SK-N-SH (cell line): ENCODE measurements at regions not wholly inside any gene's neighbourhood (a gene's known extent, or its start where the extent isn't known, plus 50 kb on each side); places are given as distances from the start of the nearest gene placed in this dataset.

ENCODE experiments used
- CTCF ChIA-PET: fragments of 300-600, 350-600 bp; formaldehyde crosslinking; extraction: SDS; loops from one replicate; lab custom pipeline; 2021; lab: Yijun Ruan, JAX
- POLR2A ChIA-PET: fragments of 350-600 bp; sonication (Branson Sonifier 250); formaldehyde crosslinking; extraction: SDS; loops from one replicate; lab custom pipeline; 2020; ENCODE audit warnings: antibody characterized with exemption, inconsistent platforms; lab: Yijun Ruan, JAX
- DNase-seq: peaks from one replicate; pipeline ENCODE4 v3.0.0; 2012
- H2AFZ ChIP-seq: fragments of 200-600 bp; sonication (generic); 2 replicates; pipeline ENCODE4 v1.8.1; 2016; ENCODE audit warnings: antibody characterized with exemption, mild to moderate bottlenecking, low read depth
- H3F3A ChIP-seq: fragments of 200-600 bp; sonication (generic); replicated peaks from 2 replicates; pipeline ENCODE3; 2016; ENCODE audit warnings: antibody characterized with exemption, mild to moderate bottlenecking; ENCODE audit not compliant: insufficient read depth
- H3K27ac ChIP-seq, 2 experiments: fragments of 200-500 bp in 1 of 2; fragments of 200-600 bp in 1 of 2; sonication (Bioruptor generic) in 1 of 2; sonication (generic), shearing (Covaris generic) in 1 of 2; 2 replicates each; pipeline versions ENCODE4 v1.5.1 to v1.6.1; 2014 to 2016; ENCODE audit warnings: low read depth in 2 of 2, inconsistent platforms in 1 of 2, low read length in 1 of 2, mild to moderate bottlenecking in 1 of 2, mixed read lengths in 1 of 2
- H3K27me3 ChIP-seq: fragments of 200-600 bp; sonication (generic), shearing (Covaris generic); 2 replicates; pipeline ENCODE4 v1.6.1; 2016; ENCODE audit warnings: mixed run types; ENCODE audit not compliant: insufficient read depth
- H3K36me3 ChIP-seq, 2 experiments: fragments of 200-500 bp in 1 of 2; fragments of 200-600 bp in 1 of 2; sonication (Bioruptor generic) in 1 of 2; sonication (generic) in 1 of 2; replicated peaks in 1 of 2; 2 replicates each; pipeline versions ENCODE3 to v1.5.1; 2014 to 2016; ENCODE audit warnings: low read length in 1 of 2, mild to moderate bottlenecking in 1 of 2; ENCODE audit not compliant: insufficient read depth in 2 of 2, control insufficient read depth in 1 of 2
- H3K4me1 ChIP-seq, 2 experiments: fragments of 200-500 bp in 1 of 2; fragments of 200-600 bp in 1 of 2; sonication (Bioruptor generic) in 1 of 2; sonication (generic), shearing (Covaris generic) in 1 of 2; 2 replicates each; pipeline versions ENCODE4 v1.5.1 to v1.6.1; 2014 to 2016; ENCODE audit warnings: low read depth in 1 of 2, low read length in 1 of 2, mixed run types in 1 of 2; ENCODE audit not compliant: insufficient read depth in 2 of 2, control insufficient read depth in 1 of 2
- H3K4me2 ChIP-seq: fragments of 200-600 bp; sonication (generic), shearing (Covaris generic); 2 replicates; pipeline ENCODE4 v1.6.1; 2017; ENCODE audit warnings: mixed run types
- H3K4me3 ChIP-seq, 2 experiments: fragments of 200-500 bp in 1 of 2; fragments of 200-600 bp in 1 of 2; sonication (Bioruptor generic) in 1 of 2; sonication (generic), shearing (Covaris generic) in 1 of 2; 2 replicates each; pipeline versions ENCODE4 v1.5.1 to v1.8.1; 2014 to 2016; ENCODE audit warnings: low read depth in 2 of 2, inconsistent platforms in 1 of 2, low read length in 1 of 2, mild to moderate bottlenecking in 1 of 2, mixed read lengths in 1 of 2, moderate library complexity in 1 of 2
- H3K79me2 ChIP-seq: fragments of 200-600 bp; sonication (generic); 2 replicates; pipeline ENCODE4 v1.8.1; 2017; ENCODE audit warnings: mild to moderate bottlenecking; ENCODE audit not compliant: insufficient read depth
- H3K9ac ChIP-seq: fragments of 200-600 bp; sonication (generic); 2 replicates; pipeline ENCODE4 v1.6.1; 2017; ENCODE audit warnings: mixed run types
- H3K9me2 ChIP-seq: fragments of 200-600 bp; sonication (generic); 2 replicates; pipeline ENCODE4 v1.6.1; 2017; ENCODE audit warnings: mixed run types
- H3K9me3 ChIP-seq: fragments of 200-600 bp; sonication (generic); 2 replicates; pipeline ENCODE4 v1.6.1; 2017; ENCODE audit warnings: mixed run types, mild to moderate bottlenecking, moderate library complexity
- H4K20me1 ChIP-seq: fragments of 200-600 bp; sonication (generic); 2 replicates; pipeline ENCODE4 v1.6.1; 2017; ENCODE audit warnings: mild to moderate bottlenecking, mixed run types; ENCODE audit not compliant: insufficient read depth
- CTCF ChIP-seq: fragments of 200-600 bp; sonication (generic); IDR thresholded peaks from 2 replicates; pipeline ENCODE4 v1.6.1; 2017; ENCODE audit warnings: antibody characterized with exemption, mild to moderate bottlenecking, moderate library complexity
- ELF1 ChIP-seq: IDR thresholded peaks from 2 replicates; pipeline ENCODE4 v1.4.0; 2012
- GABPA ChIP-seq: IDR thresholded peaks from 2 replicates; pipeline ENCODE4 v1.4.0; 2012; ENCODE audit warnings: low read depth, mild to moderate bottlenecking
- JUND ChIP-seq: IDR thresholded peaks from 2 replicates; pipeline ENCODE4 v1.4.0; 2012
- NFIC ChIP-seq: IDR thresholded peaks from 2 replicates; pipeline ENCODE4 v1.4.0; 2012; ENCODE audit warnings: borderline replicate concordance
- NRF1 ChIP-seq: IDR thresholded peaks from 2 replicates; pipeline ENCODE4 v1.6.1; 2012; ENCODE audit warnings: low read depth, mild to moderate bottlenecking, low read length
- REST ChIP-seq: IDR thresholded peaks from 2 replicates; pipeline ENCODE4 v1.6.1; 2012; ENCODE audit warnings: mild to moderate bottlenecking, low read depth, low read length, moderate library complexity
- RFX5 ChIP-seq: IDR thresholded peaks from 2 replicates; pipeline ENCODE4 v1.6.1; 2012; ENCODE audit warnings: mild to moderate bottlenecking, improper control_type of control experiment, low read length
- TEAD4 ChIP-seq: IDR thresholded peaks from 2 replicates; pipeline ENCODE4 v1.4.0; 2012; ENCODE audit warnings: mild to moderate bottlenecking, borderline replicate concordance; ENCODE audit not compliant: insufficient read depth
- YY1 ChIP-seq: IDR thresholded peaks from 2 replicates; pipeline ENCODE4 v1.4.0; 2012; ENCODE audit warnings: low read depth, mild to moderate bottlenecking
- WGBS: methylation state at CpG from one replicate; pipeline ENCODE4 v1.1.6; 2017; ENCODE audit warnings: low lambda C conversion rate; 5-methylcytosine and 5-hydroxymethylcytosine counted together

- no peak overlapping the region for H3K9ac ChIP-seq
- DNase-seq, result no peak
- TF ChIP-seq REST, result no peak
- H3K9me2 ChIP-seq, result no peaks in the 10 kb centered on the region
- H3K27me3 ChIP-seq, result no peaks in the 10 kb centered on the region; the same call in 1 of the 2 replicates
- H3K4me3 ChIP-seq, result no peak overlapping the region
- H3K4me2 ChIP-seq, result no peak overlapping the region
- H3K4me1 ChIP-seq, result no peaks in the 10 kb centered on the region
- no peak overlapping the region for H3K27ac ChIP-seq
- H4K20me1 ChIP-seq, result no peaks in the 10 kb centered on the region
- no peaks in the 10 kb centered on the region for H3K79me2 ChIP-seq
- no peaks in the 10 kb centered on the region for H3K36me3 ChIP-seq
- ChIA-PET POLR2A (no interaction called here), CTCF (interaction anchor here (0.5 kb wide), 1 partner anchor 689 kb away, joined by 3 read pairs; no protein-coding TSS in a partner anchor)
- H2AFZ ChIP-seq, result no peak overlapping the region
- H3K9me3 ChIP-seq, result no peaks in the 10 kb centered on the region
- 18% methylated on average over 4 of the region's 4 CpGs for WGBS
- no peaks in the 10 kb centered on the region for H3F3A ChIP-seq
These were observed 1384.0 kb downstream of the BRD1 start for GRCh38 chr22:48443680-48444079.

GRCh38 chr22:48442663-48443062 is 1385.0 kb downstream of the BRD1 start:
- no peak for TF ChIP-seq YY1
- TF ChIP-seq REST, result no peak
- no peak for TF ChIP-seq CTCF
- no peak for TF ChIP-seq JUND
- no peak for TF ChIP-seq ELF1
- TF ChIP-seq RFX5, result no peak
- no peak for TF ChIP-seq NRF1
- no peak for TF ChIP-seq TEAD4
- no peak for TF ChIP-seq GABPA
- no peak for TF ChIP-seq NFIC
- TF ChIP-seq, all 33 proteins: peak for 0
- ChIA-PET CTCF (no interaction called here), POLR2A (no interaction called here)
- no peaks in the 10 kb centered on the region for H3K36me3 ChIP-seq
- H3K27ac ChIP-seq, result no peak overlapping the region
- no peaks in the 10 kb centered on the region for H3K9me2 ChIP-seq
- H3K4me1 ChIP-seq, result no peaks in the 10 kb centered on the region
- no peaks in the 10 kb centered on the region for H4K20me1 ChIP-seq
- H3K27me3 ChIP-seq, result no peaks in the 10 kb centered on the region; the same call in 1 of the 2 replicates
- H2AFZ ChIP-seq, result no peak overlapping the region
- H3K9ac ChIP-seq, result no peak overlapping the region
- WGBS, result 13% methylated on average over 5 of the region's 8 CpGs
- H3F3A ChIP-seq, result no peaks in the 10 kb centered on the region
- H3K79me2 ChIP-seq, result no peaks in the 10 kb centered on the region
- DNase-seq, result no peak
- H3K9me3 ChIP-seq, result no peaks in the 10 kb centered on the region
- H3K4me3 ChIP-seq, result no peak overlapping the region
- H3K4me2 ChIP-seq, result no peak overlapping the region
